DND-41 (cell line): ENCODE measurements at regions not wholly inside any gene's neighbourhood (a gene's known extent, or its start where the extent isn't known, plus 50 kb on each side); places are given as distances from the start of the nearest gene placed in this dataset.

ENCODE experiments used
- ATAC-seq: fragments of 200-7000 bp; cut with Tn5 transposase; 3 replicates; pipeline ENCODE4 v1.9.1; 2021; ENCODE audit warnings: low read depth; ENCODE audit not compliant: insufficient read depth
- DNase-seq: peaks from one replicate; pipeline ENCODE4 v3.0.0-alpha.2; 2020
- H2AFZ ChIP-seq: 2 replicates; pipeline ENCODE4 v1.6.0; 2012; ENCODE audit warnings: low read depth, low read length
- H3K27ac ChIP-seq: 2 replicates; pipeline ENCODE4 v1.5.1; 2012; ENCODE audit warnings: low read length, inconsistent platforms
- H3K27me3 ChIP-seq: fragments of 200-600 bp; sonication (generic); 2 replicates; pipeline ENCODE4 v1.6.0; 2012; ENCODE audit warnings: low read length, mild to moderate bottlenecking, inconsistent platforms; ENCODE audit not compliant: insufficient read depth, poor library complexity
- H3K36me3 ChIP-seq: 2 replicates; pipeline ENCODE4 v1.5.1; 2012; ENCODE audit warnings: low read length, inconsistent platforms; ENCODE audit not compliant: insufficient read depth
- H3K4me1 ChIP-seq: 2 replicates; pipeline ENCODE4 v1.5.1; 2012; ENCODE audit warnings: mild to moderate bottlenecking, low read length; ENCODE audit not compliant: insufficient read depth
- H3K4me2 ChIP-seq: 2 replicates; pipeline ENCODE4 v1.6.0; 2012; ENCODE audit warnings: mild to moderate bottlenecking, moderate library complexity, low read length, inconsistent platforms; ENCODE audit not compliant: insufficient read depth
- H3K4me3 ChIP-seq, 2 experiments: fragments of 200-600 bp in 1 of 2; shearing (Covaris generic) in 1 of 2; 2 replicates each; pipeline ENCODE4 v1.5.1; 2012 to 2016; ENCODE audit warnings: inconsistent platforms in 2 of 2, low read length in 2 of 2, mild to moderate bottlenecking in 2 of 2, low read depth in 1 of 2, moderate library complexity in 1 of 2
- H3K79me2 ChIP-seq: 2 replicates; pipeline ENCODE4 v1.6.0; 2012; ENCODE audit warnings: low read length, inconsistent platforms; ENCODE audit not compliant: insufficient read depth
- H3K9ac ChIP-seq: 2 replicates; pipeline ENCODE4 v1.6.0; 2012; ENCODE audit warnings: low read depth, mild to moderate bottlenecking, inconsistent platforms, low read length, moderate library complexity
- H3K9me3 ChIP-seq: 2 replicates; pipeline ENCODE4 v1.5.1; 2012; ENCODE audit warnings: low read length, moderate library complexity, mild to moderate bottlenecking, inconsistent platforms; ENCODE audit not compliant: insufficient read depth, severe bottlenecking
- H4K20me1 ChIP-seq: 2 replicates; pipeline ENCODE4 v1.6.0; 2012; ENCODE audit warnings: low read length; ENCODE audit not compliant: insufficient read depth
- EZH2 ChIP-seq: IDR thresholded peaks from 3 replicates; pipeline ENCODE4 v1.6.1; 2012; ENCODE audit warnings: borderline replicate concordance, low read depth, mild to moderate bottlenecking, moderate library complexity, low read length, inconsistent platforms; ENCODE audit not compliant: severe bottlenecking
- TF ChIP-seq, protein P1 (sequence below): IDR thresholded peaks from 2 replicates; pipeline ENCODE4 v1.5.1; 2012; ENCODE audit warnings: borderline replicate concordance, low read length, moderate library complexity, mild to moderate bottlenecking; ENCODE audit not compliant: poor library complexity, severe bottlenecking; ENCODE audit errors: extremely low read depth

DNA sequence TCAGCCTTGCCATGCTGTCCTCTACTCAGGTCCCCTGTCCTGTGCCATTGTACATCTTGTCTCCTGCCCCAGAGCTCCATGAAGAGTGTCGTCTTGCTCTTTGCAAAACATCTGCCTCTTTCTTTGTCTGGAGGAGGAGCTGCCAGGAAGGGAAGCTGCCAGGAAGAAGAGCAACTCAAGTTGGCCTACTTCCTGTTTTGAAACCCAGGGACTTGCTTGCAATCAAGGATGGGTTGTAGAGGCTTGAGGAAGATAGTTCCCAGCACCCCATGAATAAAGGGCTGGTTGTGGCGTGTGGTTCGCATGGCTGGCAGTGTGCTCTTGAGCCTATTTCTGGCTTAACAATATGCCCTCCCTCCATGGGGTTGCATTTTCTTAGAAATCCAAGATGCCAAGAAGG is 53.0 kb upstream of the CPEB4 start:
- Histone ChIP-seq H3K4me3 (no peak overlapping the region), H4K20me1 (no peaks in the 10 kb centered on the region), H3K4me1 (no peaks in the 10 kb centered on the region), H3K4me2 (no peak overlapping the region), H2AFZ (no peak overlapping the region), H3K36me3 (no peaks in the 10 kb centered on the region), H3K27ac (no peak overlapping the region), H3K9ac (no peak overlapping the region), H3K9me3 (no peaks in the 10 kb centered on the region), H3K27me3 (no peaks in the 10 kb centered on the region), H3K79me2 (no peaks in the 10 kb centered on the region)
- no peak for ATAC-seq
- TF ChIP-seq EZH2, result no peak
- DNase-seq, result no peak

DNA sequence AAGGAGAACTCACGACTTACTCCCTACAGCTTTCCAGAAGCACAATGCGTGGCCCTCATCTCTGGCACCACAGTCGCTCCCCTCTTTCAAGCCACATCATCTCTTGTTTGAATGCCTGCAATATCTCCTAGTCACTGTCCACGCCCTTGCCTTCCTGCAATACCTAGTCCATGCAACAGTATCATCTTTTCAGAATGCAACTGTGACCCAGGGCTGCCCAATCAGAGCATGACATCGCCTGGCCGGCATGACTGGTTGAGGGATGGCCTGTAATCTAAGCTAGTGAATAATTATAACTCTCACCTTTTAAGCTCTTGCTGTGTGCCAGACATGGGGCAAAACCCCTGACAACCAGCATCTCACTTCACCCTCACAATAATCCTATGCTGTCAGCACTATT is 52.5 kb upstream of the CPEB4 start:
- no peak overlapping the region for H3K27ac ChIP-seq
- no peak overlapping the region for H3K9ac ChIP-seq
- DNase-seq (no peak), ATAC-seq (no peak)
- no peaks in the 10 kb centered on the region for H3K9me3 ChIP-seq
- no peaks in the 10 kb centered on the region for H4K20me1 ChIP-seq
- H2AFZ ChIP-seq, result no peak overlapping the region
- no peaks in the 10 kb centered on the region for H3K27me3 ChIP-seq
- H3K79me2 ChIP-seq, result no peaks in the 10 kb centered on the region
- H3K4me3 ChIP-seq, result no peak overlapping the region
- no peak overlapping the region for H3K4me2 ChIP-seq
- H3K4me1 ChIP-seq, result no peaks in the 10 kb centered on the region
- H3K36me3 ChIP-seq, result no peaks in the 10 kb centered on the region
- TF ChIP-seq, protein P1, sequence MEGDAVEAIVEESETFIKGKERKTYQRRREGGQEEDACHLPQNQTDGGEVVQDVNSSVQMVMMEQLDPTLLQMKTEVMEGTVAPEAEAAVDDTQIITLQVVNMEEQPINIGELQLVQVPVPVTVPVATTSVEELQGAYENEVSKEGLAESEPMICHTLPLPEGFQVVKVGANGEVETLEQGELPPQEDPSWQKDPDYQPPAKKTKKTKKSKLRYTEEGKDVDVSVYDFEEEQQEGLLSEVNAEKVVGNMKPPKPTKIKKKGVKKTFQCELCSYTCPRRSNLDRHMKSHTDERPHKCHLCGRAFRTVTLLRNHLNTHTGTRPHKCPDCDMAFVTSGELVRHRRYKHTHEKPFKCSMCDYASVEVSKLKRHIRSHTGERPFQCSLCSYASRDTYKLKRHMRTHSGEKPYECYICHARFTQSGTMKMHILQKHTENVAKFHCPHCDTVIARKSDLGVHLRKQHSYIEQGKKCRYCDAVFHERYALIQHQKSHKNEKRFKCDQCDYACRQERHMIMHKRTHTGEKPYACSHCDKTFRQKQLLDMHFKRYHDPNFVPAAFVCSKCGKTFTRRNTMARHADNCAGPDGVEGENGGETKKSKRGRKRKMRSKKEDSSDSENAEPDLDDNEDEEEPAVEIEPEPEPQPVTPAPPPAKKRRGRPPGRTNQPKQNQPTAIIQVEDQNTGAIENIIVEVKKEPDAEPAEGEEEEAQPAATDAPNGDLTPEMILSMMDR, result no peak
- TF ChIP-seq EZH2, result no peak

DNA sequence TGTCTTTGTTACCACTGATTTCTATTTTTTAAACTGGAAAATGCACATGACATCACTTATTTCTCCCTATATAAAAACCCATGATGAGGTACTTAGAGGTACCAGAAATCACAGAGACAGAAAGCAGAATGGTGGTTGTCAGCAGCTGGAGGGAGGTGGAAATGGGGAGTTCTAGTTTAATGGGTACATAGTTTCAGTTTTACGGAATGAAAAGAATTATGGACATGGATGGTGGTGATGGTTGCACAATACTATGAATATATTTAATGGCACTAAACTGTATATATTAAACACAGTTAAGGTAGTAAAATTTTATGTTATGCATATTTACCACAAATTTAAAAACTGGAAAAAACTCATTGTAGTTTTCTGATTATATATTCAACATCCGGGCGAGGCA is 50.5 kb upstream of the CPEB4 start:
- TF ChIP-seq EZH2, result no peak
- TF ChIP-seq, protein P1, result no peak
- Histone ChIP-seq H3K36me3 (no peaks in the 10 kb centered on the region), H4K20me1 (no peaks in the 10 kb centered on the region), H3K27ac (no peak overlapping the region), H3K27me3 (no peaks in the 10 kb centered on the region), H3K9me3 (no peaks in the 10 kb centered on the region), H3K4me2 (no peak overlapping the region), H3K79me2 (no peaks in the 10 kb centered on the region), H3K4me1 (no peaks in the 10 kb centered on the region), H3K9ac (no peak overlapping the region), H2AFZ (no peak overlapping the region), H3K4me3 (no peak overlapping the region)
- ATAC-seq, result no peak
- no peak for DNase-seq
